Osteocyte (in vitro differentiated cells): ENCODE measurements at regions not wholly inside any gene's neighbourhood (a gene's known extent, or its start where the extent isn't known, plus 50 kb on each side); places are given as distances from the start of the nearest gene placed in this dataset.
A peak's percentile ranks its signal among the peaks of the same experiment; 100 is the strongest.
"Not testable (repeated sequence)": the region's sequence is repeated elsewhere in the genome, so short reads cannot be mapped to it uniquely, and the experiment has no call there.

Experiments used
- DNase-seq: peaks from one replicate; pipeline ENCODE4 v3.0.0; 2021; ENCODE audit warnings: mixed read lengths; ENCODE audit not compliant: unreplicated experiment; ENCODE audit errors: extremely low spot score
- H3K27ac Mint-ChIP-seq: one replicate; pipeline ENCODE4 v1.8.0; 2021; ENCODE audit warnings: mild to moderate bottlenecking, mixed read lengths; ENCODE audit not compliant: unreplicated experiment
- H3K27me3 Mint-ChIP-seq: one replicate; pipeline ENCODE4 v1.8.0; 2021; ENCODE audit warnings: mixed read lengths; ENCODE audit not compliant: unreplicated experiment
- H3K36me3 Mint-ChIP-seq: one replicate; pipeline ENCODE4 v1.8.0; 2021; ENCODE audit warnings: mixed read lengths; ENCODE audit not compliant: unreplicated experiment
- H3K4me1 Mint-ChIP-seq: one replicate; pipeline ENCODE4 v1.8.0; 2021; ENCODE audit warnings: mixed read lengths; ENCODE audit not compliant: unreplicated experiment
- H3K4me3 Mint-ChIP-seq: one replicate; pipeline ENCODE4 v1.8.0; 2021; ENCODE audit warnings: mild to moderate bottlenecking, moderate library complexity, mixed read lengths; ENCODE audit not compliant: unreplicated experiment
- H3K9me3 Mint-ChIP-seq: one replicate; pipeline ENCODE4 v1.8.0; 2021; ENCODE audit warnings: mixed read lengths; ENCODE audit not compliant: unreplicated experiment
- TF ChIP-seq, protein P1 (sequence below): fragments of 200-600 bp; sonication (generic); IDR thresholded peaks from 2 replicates; pipeline ENCODE4 v1.5.0; 2021; ENCODE audit warnings: antibody characterized with exemption, mild to moderate bottlenecking, moderate library complexity

DNA sequence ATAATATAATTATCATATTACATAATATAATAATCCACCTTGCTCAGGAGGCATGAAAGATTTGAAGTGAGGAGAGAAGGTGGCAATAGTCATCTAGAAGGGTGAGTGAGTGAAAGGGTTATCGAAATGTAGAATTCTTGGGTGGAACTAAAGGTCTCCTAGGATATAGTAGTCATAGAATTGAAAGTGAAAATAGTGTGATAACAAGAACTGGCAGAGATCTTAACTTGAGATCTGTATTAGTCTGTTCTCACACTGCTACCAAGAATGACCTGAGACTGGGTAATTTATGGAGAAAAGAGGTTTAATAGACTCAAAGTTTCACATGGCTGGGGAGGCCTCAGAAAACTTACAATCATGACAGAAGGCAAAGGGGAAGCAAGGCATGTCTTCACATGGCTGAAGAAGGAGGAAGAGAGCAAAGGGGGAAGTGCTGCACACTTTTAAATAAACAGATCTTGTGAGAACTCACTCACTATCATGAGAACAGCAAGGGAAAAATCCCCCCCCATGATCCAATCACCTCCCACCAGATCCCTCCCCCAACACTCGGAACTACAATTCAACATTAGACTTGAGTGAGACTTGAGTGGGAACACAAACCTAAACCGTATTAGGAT is 351.5 kb downstream of the NR4A2 start:
- Mint-ChIP-seq H3K9me3 (no peaks in the 10 kb centered on the region), H3K27me3 (peaks cover 1% of the 10 kb centered on the region), H3K4me1 (peaks cover 2% of the 10 kb centered on the region), H3K36me3 (no peaks in the 10 kb centered on the region), H3K4me3 (no peak overlapping the region), H3K27ac (no peak overlapping the region)
- TF ChIP-seq, protein P1, sequence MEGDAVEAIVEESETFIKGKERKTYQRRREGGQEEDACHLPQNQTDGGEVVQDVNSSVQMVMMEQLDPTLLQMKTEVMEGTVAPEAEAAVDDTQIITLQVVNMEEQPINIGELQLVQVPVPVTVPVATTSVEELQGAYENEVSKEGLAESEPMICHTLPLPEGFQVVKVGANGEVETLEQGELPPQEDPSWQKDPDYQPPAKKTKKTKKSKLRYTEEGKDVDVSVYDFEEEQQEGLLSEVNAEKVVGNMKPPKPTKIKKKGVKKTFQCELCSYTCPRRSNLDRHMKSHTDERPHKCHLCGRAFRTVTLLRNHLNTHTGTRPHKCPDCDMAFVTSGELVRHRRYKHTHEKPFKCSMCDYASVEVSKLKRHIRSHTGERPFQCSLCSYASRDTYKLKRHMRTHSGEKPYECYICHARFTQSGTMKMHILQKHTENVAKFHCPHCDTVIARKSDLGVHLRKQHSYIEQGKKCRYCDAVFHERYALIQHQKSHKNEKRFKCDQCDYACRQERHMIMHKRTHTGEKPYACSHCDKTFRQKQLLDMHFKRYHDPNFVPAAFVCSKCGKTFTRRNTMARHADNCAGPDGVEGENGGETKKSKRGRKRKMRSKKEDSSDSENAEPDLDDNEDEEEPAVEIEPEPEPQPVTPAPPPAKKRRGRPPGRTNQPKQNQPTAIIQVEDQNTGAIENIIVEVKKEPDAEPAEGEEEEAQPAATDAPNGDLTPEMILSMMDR: no peak
- no peak for DNase-seq

GRCh38 chr2:155975734-155976133 is 356.8 kb downstream of the NR4A2 start:
- TF ChIP-seq, protein P1: no peak
- Mint-ChIP-seq H3K27me3 (no peaks in the 10 kb centered on the region), H3K36me3 (no peaks in the 10 kb centered on the region), H3K4me1 (peaks cover 14% of the 10 kb centered on the region), H3K27ac (no peak overlapping the region), H3K4me3 (no peak overlapping the region), H3K9me3 (no peaks in the 10 kb centered on the region)
- no peak for DNase-seq

DNA sequence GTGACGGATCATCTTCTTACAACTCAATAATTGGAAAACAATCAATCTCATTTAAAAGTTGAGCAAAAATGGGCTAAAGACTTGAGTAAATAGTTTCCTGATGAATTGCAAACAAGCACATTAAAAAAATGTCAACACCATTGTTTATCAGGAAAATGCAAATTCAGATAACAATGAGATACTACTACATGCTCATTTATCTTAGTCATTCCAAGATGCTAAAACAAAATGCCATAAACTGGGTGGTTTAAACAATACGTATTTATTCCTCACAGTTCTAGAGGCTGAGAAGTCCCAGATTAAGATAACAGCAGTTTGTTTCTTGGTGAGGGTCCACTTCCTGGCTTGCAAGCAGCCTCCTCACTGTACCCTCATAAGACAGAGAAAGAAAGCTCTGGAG is 359.6 kb downstream of the NR4A2 start:
- DNase-seq: no peak
- no peak overlapping the region for H3K27ac Mint-ChIP-seq
- no peaks in the 10 kb centered on the region for H3K36me3 Mint-ChIP-seq
- no peaks in the 10 kb centered on the region for H3K27me3 Mint-ChIP-seq
- no peak overlapping the region for H3K4me3 Mint-ChIP-seq
- H3K9me3 Mint-ChIP-seq: no peaks in the 10 kb centered on the region
- TF ChIP-seq, protein P1: no peak
- peaks cover 14% of the 10 kb centered on the region for H3K4me1 Mint-ChIP-seq

- not testable (repeated sequence) for H3K27ac Mint-ChIP-seq, H3K4me1 Mint-ChIP-seq
Measured at GRCh38 chr2:155966064-155966471, 366.5 kb downstream of the NR4A2 start.

DNA sequence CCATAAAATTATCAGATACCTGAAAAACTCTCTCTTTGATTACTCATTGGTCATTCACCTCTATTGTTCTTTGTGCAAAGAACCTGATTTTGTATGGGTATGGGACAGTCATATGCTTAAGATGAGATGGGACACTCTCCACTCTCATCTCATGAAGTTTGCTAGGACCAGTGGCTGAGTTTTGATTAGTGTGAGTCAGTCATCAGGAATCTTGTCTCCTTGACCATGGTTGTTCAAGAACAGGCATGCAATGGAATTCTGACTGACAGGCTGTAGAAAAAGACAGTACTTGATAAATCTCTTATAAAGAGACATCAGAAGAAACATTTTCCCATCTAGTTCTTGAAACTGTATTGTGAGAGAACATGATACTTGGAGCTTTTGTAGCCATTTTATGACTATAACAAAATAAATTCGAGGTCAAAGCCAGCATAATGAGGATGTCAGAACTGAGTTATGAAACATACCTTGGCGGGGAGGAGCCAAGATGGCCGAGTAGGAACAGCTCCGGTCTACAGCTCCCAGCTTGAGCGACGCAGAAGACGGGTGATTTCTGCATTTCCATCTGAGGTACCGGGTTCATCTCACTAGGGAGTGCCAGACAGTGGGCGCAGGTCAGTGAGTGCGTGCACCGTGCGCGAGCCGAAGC is 367.0 kb downstream of the NR4A2 start:
- peak overlapping the region; percentile 64 for H3K4me3 Mint-ChIP-seq
- no peaks in the 10 kb centered on the region for H3K27me3 Mint-ChIP-seq
- no peak for DNase-seq
- peaks cover 8% of the 10 kb centered on the region for H3K4me1 Mint-ChIP-seq
- TF ChIP-seq, protein P1: no peak
- H3K36me3 Mint-ChIP-seq: peaks cover 2% of the 10 kb centered on the region
- no peaks in the 10 kb centered on the region for H3K9me3 Mint-ChIP-seq
- H3K27ac Mint-ChIP-seq: peak overlapping the region; percentile 14

More at GRCh38 chr2:155966064-155966471, 366.5 kb downstream of the NR4A2 start:
- not testable (repeated sequence) for H3K9me3 Mint-ChIP-seq, H3K36me3 Mint-ChIP-seq, DNase-seq, H3K27me3 Mint-ChIP-seq
- H3K4me3 Mint-ChIP-seq: peak overlapping the region; percentile 64
